GM13976 (cell line): ENCODE measurements at regions not wholly inside any gene's neighbourhood (a gene's known extent, or its start where the extent isn't known, plus 50 kb on each side); places are given as distances from the start of the nearest gene placed in this dataset.

Experiments
- DNase-seq: peaks from one replicate; pipeline ENCODE4 v3.0.0; 2012; ENCODE audit warnings: low spot score
- in situ Hi-C: fragments of 300-500 bp; cut with MboI; formaldehyde crosslinking; loops from one replicate; pipeline ENCODE4 v1.12.0; 2022; ENCODE audit warnings: low sequenced_read_pairs, mixed read lengths, inconsistent platforms; ENCODE audit not compliant: unreplicated experiment
- TF ChIP-seq, protein P1 (sequence below): IDR thresholded peaks from 2 replicates; pipeline ENCODE4 v1.5.1; 2012; ENCODE audit warnings: borderline replicate concordance, mild to moderate bottlenecking; ENCODE audit not compliant: insufficient read depth; ENCODE audit errors: extremely low read depth, missing control alignments, control extremely low read depth

DNA sequence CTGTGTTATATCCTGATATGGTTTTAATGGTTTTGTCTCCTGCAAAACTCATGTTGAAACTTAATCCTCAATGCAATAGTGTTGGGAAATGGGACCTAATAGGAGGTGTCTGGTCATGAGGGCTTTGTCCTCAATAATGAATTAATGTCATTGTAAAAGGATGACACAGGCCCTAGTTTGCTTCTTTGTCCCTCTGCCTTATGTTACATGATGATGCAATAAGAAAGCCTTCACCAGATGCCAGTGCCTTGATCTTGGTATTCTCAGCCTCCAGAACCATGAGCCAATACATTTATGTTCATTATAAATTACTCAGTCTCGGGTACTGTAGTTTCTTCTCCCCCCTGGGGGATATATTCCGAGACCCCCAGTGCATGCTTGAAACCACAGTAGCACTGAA is 1247.4 kb upstream of the SORCS1 start:
- in situ Hi-C loops, result no loop called here
- TF ChIP-seq, protein P1, sequence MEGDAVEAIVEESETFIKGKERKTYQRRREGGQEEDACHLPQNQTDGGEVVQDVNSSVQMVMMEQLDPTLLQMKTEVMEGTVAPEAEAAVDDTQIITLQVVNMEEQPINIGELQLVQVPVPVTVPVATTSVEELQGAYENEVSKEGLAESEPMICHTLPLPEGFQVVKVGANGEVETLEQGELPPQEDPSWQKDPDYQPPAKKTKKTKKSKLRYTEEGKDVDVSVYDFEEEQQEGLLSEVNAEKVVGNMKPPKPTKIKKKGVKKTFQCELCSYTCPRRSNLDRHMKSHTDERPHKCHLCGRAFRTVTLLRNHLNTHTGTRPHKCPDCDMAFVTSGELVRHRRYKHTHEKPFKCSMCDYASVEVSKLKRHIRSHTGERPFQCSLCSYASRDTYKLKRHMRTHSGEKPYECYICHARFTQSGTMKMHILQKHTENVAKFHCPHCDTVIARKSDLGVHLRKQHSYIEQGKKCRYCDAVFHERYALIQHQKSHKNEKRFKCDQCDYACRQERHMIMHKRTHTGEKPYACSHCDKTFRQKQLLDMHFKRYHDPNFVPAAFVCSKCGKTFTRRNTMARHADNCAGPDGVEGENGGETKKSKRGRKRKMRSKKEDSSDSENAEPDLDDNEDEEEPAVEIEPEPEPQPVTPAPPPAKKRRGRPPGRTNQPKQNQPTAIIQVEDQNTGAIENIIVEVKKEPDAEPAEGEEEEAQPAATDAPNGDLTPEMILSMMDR, result no peak
- DNase-seq, result no peak

DNA sequence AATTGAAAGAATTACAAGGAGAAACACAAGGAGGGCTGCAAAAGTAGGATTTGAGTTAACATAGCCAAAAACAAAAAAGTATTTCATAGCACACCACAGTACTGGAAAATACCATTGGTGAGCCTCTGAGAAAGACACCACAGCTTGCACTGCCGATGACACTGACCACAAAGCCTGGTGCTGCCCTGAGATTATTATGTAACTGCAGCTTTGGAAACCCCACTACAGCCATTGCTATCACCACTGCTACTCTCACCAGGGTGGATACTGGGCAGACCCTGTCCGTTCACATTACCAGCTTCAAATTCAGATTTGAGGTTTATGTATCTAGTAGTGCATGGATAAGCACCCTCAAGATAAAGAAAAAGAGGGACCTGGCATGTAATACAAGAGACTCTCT is 1246.7 kb upstream of the SORCS1 start:
- TF ChIP-seq, protein P1, result no peak
- DNase-seq, result no peak
- in situ Hi-C loops, result no loop called here

DNA sequence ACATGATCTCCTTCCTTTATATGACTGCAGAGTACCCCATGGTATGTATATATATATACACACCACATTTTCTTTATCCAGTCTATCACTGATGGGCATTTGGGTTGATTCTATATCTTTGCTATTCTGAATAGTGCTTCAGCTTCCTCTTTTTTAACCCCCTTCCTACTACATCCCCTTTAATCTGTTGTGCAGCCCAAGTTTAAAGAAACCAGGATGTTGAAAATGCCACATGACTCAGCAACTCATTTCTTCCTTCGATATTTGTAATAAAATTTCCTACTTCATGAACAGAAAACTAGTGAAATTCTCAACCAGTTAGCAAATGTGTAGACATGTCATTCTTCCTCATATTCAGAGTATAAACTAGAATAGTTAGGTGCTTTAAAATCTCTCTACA is 1245.7 kb upstream of the SORCS1 start:
- DNase-seq, result no peak
- TF ChIP-seq, protein P1, result no peak
- in situ Hi-C loops, result no loop called here

DNA sequence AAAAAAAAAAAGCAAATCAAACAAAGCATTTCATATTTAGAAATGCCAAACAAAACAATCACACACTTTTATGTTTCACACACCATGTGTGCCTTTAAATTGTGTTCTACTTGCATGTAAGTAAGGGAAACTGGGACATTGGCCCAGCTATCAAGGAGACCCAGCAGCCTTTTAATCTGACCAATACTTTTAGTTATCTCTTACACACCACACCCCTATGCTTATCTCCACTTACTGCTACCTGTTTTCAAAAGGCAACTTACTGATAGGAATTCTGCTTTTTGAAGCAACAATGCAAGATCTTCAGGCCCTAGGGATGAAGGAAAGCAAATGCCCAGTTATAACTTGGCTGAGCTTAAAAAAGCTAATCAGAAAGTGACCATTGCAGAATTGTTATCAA is 1244.8 kb upstream of the SORCS1 start:
- no peak for DNase-seq
- TF ChIP-seq, protein P1, result no peak
- in situ Hi-C loops, result no loop called here

DNA sequence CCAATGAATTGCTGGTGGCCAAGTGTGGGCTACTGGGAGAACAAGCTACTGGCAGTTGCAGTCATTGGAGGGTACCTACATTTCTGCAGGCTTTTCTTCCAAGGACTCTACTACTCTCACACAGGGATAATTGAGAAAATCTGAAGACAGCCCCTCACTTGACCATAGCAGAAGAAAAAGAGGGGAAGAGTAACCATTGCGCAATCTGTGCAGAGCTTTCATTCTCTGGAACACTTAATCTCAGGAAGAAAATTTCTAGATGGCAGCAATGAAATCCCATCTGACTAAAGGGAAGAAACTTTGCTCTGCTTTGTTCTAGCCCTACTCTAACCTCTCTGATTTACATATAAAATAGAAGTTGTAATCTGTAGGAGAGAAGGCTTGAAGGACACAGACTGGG is 1239.6 kb upstream of the SORCS1 start:
- in situ Hi-C loops, result no loop called here

DNA sequence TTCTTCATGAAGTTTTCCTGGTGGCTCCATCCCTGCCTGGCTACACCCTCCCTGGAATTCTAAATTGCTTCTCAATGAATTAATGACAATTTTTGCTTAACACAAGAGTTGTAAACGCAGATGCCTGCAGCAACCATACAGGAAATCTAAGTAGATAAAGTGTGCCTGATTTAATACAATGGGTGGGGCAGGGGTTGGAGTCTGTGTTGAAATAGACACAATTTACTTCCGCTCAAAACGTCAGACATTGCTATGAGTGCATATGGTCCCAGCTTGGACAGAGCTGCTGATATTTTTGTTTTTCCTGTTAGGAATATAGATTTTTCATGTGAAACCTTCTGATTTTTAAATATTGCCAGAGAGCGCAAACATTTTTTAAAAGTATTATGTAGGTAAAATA is 1235.0 kb upstream of the SORCS1 start:
- no peak for DNase-seq
- in situ Hi-C loops, result no loop called here
- TF ChIP-seq, protein P1, result no peak

More for the DNA sequence above, 1239.6 kb upstream of the SORCS1 start:
- TF ChIP-seq, protein P1, result no peak
- no peak for DNase-seq

DNA sequence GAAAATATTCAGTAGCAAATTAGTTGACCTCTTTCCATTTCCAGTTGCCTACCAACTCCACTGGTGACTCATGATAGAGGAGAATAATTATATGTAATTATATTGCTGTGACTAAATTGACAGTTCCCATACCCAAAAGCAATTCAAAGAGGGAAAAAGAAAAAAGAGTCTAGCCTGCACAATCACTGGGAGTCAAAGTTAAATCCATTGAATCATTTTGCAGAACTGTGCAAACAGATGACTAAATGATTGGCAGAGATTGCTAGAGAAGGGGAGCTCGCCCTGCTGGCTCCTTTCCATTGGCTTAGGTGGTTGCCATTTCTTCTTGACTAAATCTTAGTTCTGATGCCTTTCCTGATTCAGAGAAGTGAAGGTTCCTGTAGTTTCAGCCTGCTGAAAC is 1228.6 kb upstream of the SORCS1 start:
- in situ Hi-C loops, result no loop called here
- TF ChIP-seq, protein P1, result no peak
- no peak for DNase-seq
